Endothelial cell of umbilical vein (primary cell): ENCODE measurements at regions not wholly inside any gene's neighbourhood (a gene's known extent, or its start where the extent isn't known, plus 50 kb on each side); places are given as distances from the start of the nearest gene placed in this dataset.

ENCODE experiments used
- BruUV-seq: library from RNA; stranded (reverse); fragments of 400-500 nt; replicated peaks from 2 replicates; lab custom pipeline; 2021; lab: Mats Ljungman, UMichigan
- CTCF ChIA-PET: fragments of 300-600, 350-600 bp; sonication (Branson Sonifier 250); formaldehyde crosslinking; loops from one replicate; lab custom pipeline; 2021; ENCODE audit warnings: antibody characterized with exemption, inconsistent platforms; lab: Charles Lee
- POLR2A ChIA-PET: fragments of 300-600, 350-600 bp; sonication (Branson Sonifier 250); formaldehyde crosslinking; loops from one replicate; lab custom pipeline; 2021; ENCODE audit warnings: antibody characterized with exemption, inconsistent platforms; lab: Charles Lee
- DNase-seq: peaks from one replicate; pipeline ENCODE4 v3.0.0-alpha.2; 2011; ENCODE audit warnings: low read depth, low spot score
- FAIRE-seq: peaks from 2 replicates; lab custom pipeline; 2011; peaks lifted over from hg19 to GRCh38; lab: Jason Lieb, UNC
- H2AFZ ChIP-seq: 2 replicates; pipeline ENCODE4 v1.6.0; 2012; ENCODE audit warnings: low read depth, low read length, control low read depth, inconsistent platforms
- H3K27ac ChIP-seq: 2 replicates; pipeline ENCODE4 v1.5.1; 2011; ENCODE audit warnings: low read depth, mild to moderate bottlenecking, control low read depth, low read length, moderate library complexity; ENCODE audit not compliant: insufficient read depth
- H3K27me3 ChIP-seq, 2 experiments: 2 replicates each; pipeline versions ENCODE4 v1.6.0 to v1.6.1; 2011; ENCODE audit warnings: low read length in 2 of 2, mixed read lengths in 1 of 2; ENCODE audit not compliant: control insufficient read depth in 2 of 2, insufficient read depth in 2 of 2
- H3K36me3 ChIP-seq, 2 experiments: 2 replicates in 1 of 2; 3 replicates in 1 of 2; pipeline ENCODE4 v1.5.1; 2011; ENCODE audit warnings: low read length in 2 of 2, mild to moderate bottlenecking in 1 of 2, moderate library complexity in 1 of 2; ENCODE audit not compliant: control insufficient read depth in 2 of 2, insufficient read depth in 2 of 2; ENCODE audit errors: extremely low read depth in 1 of 2
- H3K4me1 ChIP-seq: 3 replicates; pipeline ENCODE4 v1.5.1; 2011; ENCODE audit warnings: mild to moderate bottlenecking, low read length; ENCODE audit not compliant: control insufficient read depth, insufficient read depth; ENCODE audit errors: extremely low read depth
- H3K4me2 ChIP-seq: 2 replicates; pipeline ENCODE4 v1.6.1; 2011; ENCODE audit warnings: low read length, control low read depth, mixed read lengths; ENCODE audit not compliant: insufficient read depth
- H3K4me3 ChIP-seq, 3 experiments: fragments of 200-600 bp in 1 of 3; sonication (generic), shearing (Covaris generic) in 1 of 3; replicated peaks in 1 of 3; 2 replicates each; pipeline ENCODE4 v1.5.1; 2011 to 2016; ENCODE audit warnings: control low read depth in 3 of 3, low read length in 3 of 3, mild to moderate bottlenecking in 2 of 3, inconsistent platforms in 1 of 3, low read depth in 1 of 3, moderate library complexity in 1 of 3; ENCODE audit not compliant: insufficient read depth in 1 of 3
- H3K79me2 ChIP-seq: 2 replicates; pipeline ENCODE4 v1.6.0; 2012; ENCODE audit warnings: low read length, inconsistent platforms; ENCODE audit not compliant: control insufficient read depth, insufficient read depth
- H3K9ac ChIP-seq: replicated peaks from 2 replicates; pipeline ENCODE3; 2011; ENCODE audit warnings: low read length, control low read depth; ENCODE audit not compliant: insufficient read depth; ENCODE audit errors: extremely low read depth
- H3K9me1 ChIP-seq: replicated peaks from 3 replicates; pipeline ENCODE4 v1.6.0; 2011; ENCODE audit warnings: mild to moderate bottlenecking, low read length; ENCODE audit not compliant: control insufficient read depth, insufficient read depth; ENCODE audit errors: extremely low read depth
- H3K9me3 ChIP-seq: replicated peaks from 2 replicates; pipeline ENCODE4 v1.5.1; 2012; ENCODE audit warnings: low read length, inconsistent platforms; ENCODE audit not compliant: control insufficient read depth, insufficient read depth
- H4K20me1 ChIP-seq: replicated peaks from 2 replicates; pipeline ENCODE3; 2011; ENCODE audit warnings: mild to moderate bottlenecking, low read length; ENCODE audit not compliant: control insufficient read depth, insufficient read depth; ENCODE audit errors: extremely low read depth
- CTCF ChIP-seq, 2 donors: IDR thresholded peaks; 1 replicate in 1 of 2; 2 replicates in 1 of 2; pipeline ENCODE4 v1.5.1; 2011; ENCODE audit warnings: low read length in 2 of 2, mild to moderate bottlenecking in 2 of 2, moderate library complexity in 2 of 2, control low read depth in 1 of 2, inconsistent platforms in 1 of 2, low read depth in 1 of 2; ENCODE audit not compliant: insufficient read depth in 1 of 2; ENCODE audit errors: extremely low read depth in 1 of 2
- EZH2 ChIP-seq: IDR thresholded peaks from 2 replicates; pipeline ENCODE4 v1.6.1; 2012; ENCODE audit warnings: borderline replicate concordance, low read depth, mild to moderate bottlenecking, moderate library complexity, low read length, inconsistent platforms; ENCODE audit not compliant: severe bottlenecking
- FOS ChIP-seq: IDR thresholded peaks from 2 replicates; pipeline ENCODE4 v1.6.1; 2011; ENCODE audit warnings: mild to moderate bottlenecking, low read length, moderate library complexity, borderline replicate concordance; ENCODE audit not compliant: insufficient read depth
- GATA2 ChIP-seq: IDR thresholded peaks from 2 replicates; pipeline ENCODE4 v1.7.0; 2011; ENCODE audit warnings: low read depth, mild to moderate bottlenecking, moderate library complexity, mixed read lengths, low read length; ENCODE audit not compliant: insufficient read length, insufficient read depth
- JUN ChIP-seq: IDR thresholded peaks from 2 replicates; pipeline ENCODE4 v1.6.1; 2011; ENCODE audit warnings: borderline replicate concordance, low read depth; ENCODE audit not compliant: insufficient read length, insufficient read depth
- MAX ChIP-seq: IDR thresholded peaks from 2 replicates; pipeline ENCODE4 v1.6.1; 2011; ENCODE audit not compliant: insufficient read depth, insufficient read length
- MYC ChIP-seq: IDR thresholded peaks from one replicate; pipeline ENCODE4 v1.6.1; 2011; ENCODE audit warnings: mild to moderate bottlenecking, low read depth, low read length
- POLR2A ChIP-seq: IDR thresholded peaks from 2 replicates; pipeline ENCODE4 v1.6.1; 2012; ENCODE audit warnings: low read depth, mild to moderate bottlenecking, control low read depth, low read length
- POLR2AphosphoS5 ChIP-seq: IDR thresholded peaks from 2 replicates; pipeline ENCODE4 v1.6.1; 2012; ENCODE audit warnings: low read depth, mild to moderate bottlenecking, control low read depth, low read length, moderate library complexity; ENCODE audit not compliant: insufficient read depth
- dilution Hi-C: fragments of 300-500 bp; cut with MboI; formaldehyde crosslinking; loops from one replicate; pipeline ENCODE4 v1.15.0; 2019; ENCODE audit warnings: low sequenced_read_pairs; ENCODE audit not compliant: extremely low pct_ligation_motif_present
- intact Hi-C: fragments of 100-400 bp; cut with micrococcal nuclease; formaldehyde crosslinking; loops from one replicate; pipeline ENCODE4 v1.10.0; 2022

- DNase-seq (no peak), FAIRE-seq (no peak)
- Histone ChIP-seq H3K36me3 (no peaks in the 10 kb centered on the region), H3K4me3 (no peak overlapping the region), H3K27me3 (no peaks in the 10 kb centered on the region), H4K20me1 (no peaks in the 10 kb centered on the region), H3K9ac (no peak overlapping the region), H2AFZ (no peak overlapping the region), H3K9me1 (no peaks in the 10 kb centered on the region), H3K27ac (no peak overlapping the region), H3K4me2 (no peak overlapping the region), H3K9me3 (no peaks in the 10 kb centered on the region), H3K4me1 (no peaks in the 10 kb centered on the region), H3K79me2 (no peaks in the 10 kb centered on the region)
- intact Hi-C loops, result no loop called here
- TF ChIP-seq JUN (no peak), MAX (no peak), POLR2A (no peak), POLR2AphosphoS5 (no peak), EZH2 (no peak), FOS (no peak), GATA2 (no peak), CTCF (IDR thresholded peaks at IDR 0.05; ENCODE audit: extremely low read depth in 1 of 2, insufficient read depth in 1 of 2, low read depth in 1 of 2, low read length in 2 of 2) (no peak), MYC (no peak)
- ChIA-PET POLR2A (no interaction called here), CTCF (interaction anchor here (1.2 kb wide), 1 partner anchor 9 kb away, joined by 4 read pairs; no protein-coding TSS in a partner anchor)
- BruUV-seq, result no TSS peak
- dilution Hi-C loops, result no loop called here
Measured at GRCh38 chr1:190578017-190578416, 100.4 kb upstream of the BRINP3 start.
